ENCODE measurements at regions not wholly inside any gene's neighbourhood (a gene's known extent, or its start where the extent isn't known, plus 50 kb on each side); places are given as distances from the start of the nearest gene placed in this dataset.
"Not testable (repeated sequence)": the region's sequence is repeated elsewhere in the genome, so short reads cannot be mapped to it uniquely, and the experiment has no call there.

DNA sequence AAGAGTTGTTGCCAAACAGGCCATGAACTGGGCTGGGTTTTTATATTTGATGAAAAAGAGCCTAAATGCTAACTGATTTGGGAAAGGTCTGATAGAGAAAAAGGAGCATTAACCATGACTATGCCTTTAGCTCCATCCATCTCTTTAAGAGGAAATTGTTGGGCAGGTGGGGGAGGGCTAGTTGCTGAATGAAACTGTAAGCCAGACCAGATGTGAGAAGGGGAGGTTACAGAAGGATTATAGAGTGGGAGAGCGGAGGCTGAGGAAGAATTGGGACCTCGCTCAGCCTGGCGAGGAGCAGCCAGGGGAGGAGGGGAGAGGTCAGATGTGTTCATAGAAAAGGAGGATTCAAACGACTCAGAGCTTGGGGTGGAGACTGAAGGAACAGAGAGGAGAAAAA is 74.9 kb upstream of the OTUD4 start:
- not testable (repeated sequence) for DNase-seq; H3K4me1 ChIP-seq (ENCODE audit: control insufficient read depth, insufficient read depth, low read length)
- 67% methylated on average over 3 of the region's 4 CpGs for WGBS (ENCODE audit: insufficient coverage, low lambda C conversion rate)

DNA sequence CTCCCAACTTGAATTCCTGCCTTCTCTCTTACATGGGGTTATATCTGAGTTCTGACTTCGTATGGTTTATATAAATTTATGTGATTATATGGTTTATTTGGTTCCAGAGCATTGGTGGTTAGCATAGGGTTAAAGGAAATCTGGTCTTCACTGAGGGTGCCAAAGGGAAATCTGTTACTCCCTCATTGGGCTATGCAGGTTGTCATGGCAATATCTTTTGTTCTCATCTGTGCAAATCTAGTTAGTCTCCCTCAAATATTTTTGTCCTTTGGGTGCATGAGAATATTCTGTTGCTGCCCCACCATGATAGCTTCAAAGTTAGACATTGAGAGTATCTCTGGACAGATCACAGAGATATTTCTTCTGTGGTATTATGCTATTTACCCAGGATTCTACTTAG is 71.8 kb upstream of the OTUD4 start:
- Histone ChIP-seq H3K27me3 (ENCODE audit: control insufficient read depth, insufficient read depth, low read length) (peaks cover 5% of the 10 kb centered on the region), H3K9me3 (ENCODE audit: control insufficient read depth, low read depth, low read length) (no peaks in the 10 kb centered on the region), H3K4me3 (ENCODE audit: low read length) (no peak overlapping the region), H3K36me3 (ENCODE audit: control insufficient read depth, insufficient read depth, low read length) (no peaks in the 10 kb centered on the region), H3K4me1 (ENCODE audit: control insufficient read depth, insufficient read depth, low read length) (no peaks in the 10 kb centered on the region), H3K27ac (ENCODE audit: low read length) (no peak overlapping the region)
- no CpG with 5 or more reads among the region's 1 CpG for WGBS (ENCODE audit: insufficient coverage, low lambda C conversion rate)
- no peak for DNase-seq

More for the DNA sequence above, 74.9 kb upstream of the OTUD4 start:
- H3K36me3 ChIP-seq (ENCODE audit: control insufficient read depth, insufficient read depth, low read length); H3K27ac ChIP-seq (ENCODE audit: low read length); H3K4me3 ChIP-seq (ENCODE audit: low read length); H3K9me3 ChIP-seq (ENCODE audit: control insufficient read depth, low read depth, low read length); H3K27me3 ChIP-seq (ENCODE audit: control insufficient read depth, insufficient read depth, low read length): not testable (repeated sequence)

DNA sequence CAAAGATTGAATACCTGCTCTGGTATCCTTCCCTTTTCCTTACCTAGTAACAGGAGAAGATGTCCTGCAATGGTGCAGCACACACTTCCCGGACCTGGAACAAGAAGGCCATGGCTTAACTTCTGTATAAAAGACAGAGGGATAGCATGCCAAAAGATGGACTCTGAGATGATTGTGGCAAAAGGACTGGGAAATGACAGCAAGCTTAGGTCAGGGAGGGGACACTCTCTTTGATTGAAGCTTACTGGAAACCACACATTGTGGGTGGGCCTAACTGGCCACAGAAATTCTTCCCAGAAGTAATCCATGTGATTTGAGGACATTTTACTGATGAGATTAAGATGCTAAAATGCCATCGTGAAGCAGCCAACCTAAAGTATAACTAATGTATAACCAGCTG is 71.0 kb upstream of the OTUD4 start:
- WGBS (ENCODE audit: insufficient coverage, low lambda C conversion rate): 71% methylated on average over 1 of the region's 2 CpGs
- no peak overlapping the region for H3K4me3 ChIP-seq (ENCODE audit: low read length)
- H3K27me3 ChIP-seq (ENCODE audit: control insufficient read depth, insufficient read depth, low read length): peaks cover 5% of the 10 kb centered on the region
- no peak for DNase-seq
- no peak overlapping the region for H3K27ac ChIP-seq (ENCODE audit: low read length)
- no peaks in the 10 kb centered on the region for H3K9me3 ChIP-seq (ENCODE audit: control insufficient read depth, low read depth, low read length)
- no peaks in the 10 kb centered on the region for H3K36me3 ChIP-seq (ENCODE audit: control insufficient read depth, insufficient read depth, low read length)
- H3K4me1 ChIP-seq (ENCODE audit: control insufficient read depth, insufficient read depth, low read length): no peaks in the 10 kb centered on the region

DNA sequence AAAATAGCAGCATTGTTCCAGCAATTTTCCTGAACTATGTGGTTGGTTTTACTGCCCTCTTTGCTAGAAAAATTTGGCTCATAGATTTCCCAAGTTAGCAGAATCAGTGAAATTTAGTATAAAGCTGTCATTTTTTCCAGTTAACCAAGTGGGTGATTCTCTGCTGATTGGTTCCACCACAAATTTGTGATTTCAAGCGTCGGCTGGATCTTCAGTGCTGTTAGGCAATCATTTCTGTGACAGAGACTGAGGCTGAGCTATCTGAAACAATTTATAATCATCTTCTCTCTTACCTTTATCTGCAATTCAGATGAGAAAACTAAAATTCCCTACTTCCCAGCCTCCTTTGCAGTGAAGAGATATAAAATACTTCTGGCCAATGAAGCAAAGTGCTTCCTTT is 68.6 kb upstream of the OTUD4 start:
- Histone ChIP-seq H3K4me3 (ENCODE audit: low read length) (no peak overlapping the region), H3K9me3 (ENCODE audit: control insufficient read depth, low read depth, low read length) (no peaks in the 10 kb centered on the region), H3K4me1 (ENCODE audit: control insufficient read depth, insufficient read depth, low read length) (no peaks in the 10 kb centered on the region), H3K27ac (ENCODE audit: low read length) (no peak overlapping the region), H3K36me3 (ENCODE audit: control insufficient read depth, insufficient read depth, low read length) (no peaks in the 10 kb centered on the region), H3K27me3 (ENCODE audit: control insufficient read depth, insufficient read depth, low read length) (peaks cover 5% of the 10 kb centered on the region)
- no peak for DNase-seq
- WGBS (ENCODE audit: insufficient coverage, low lambda C conversion rate): 100% methylated on average over 2 of the region's 2 CpGs

DNA sequence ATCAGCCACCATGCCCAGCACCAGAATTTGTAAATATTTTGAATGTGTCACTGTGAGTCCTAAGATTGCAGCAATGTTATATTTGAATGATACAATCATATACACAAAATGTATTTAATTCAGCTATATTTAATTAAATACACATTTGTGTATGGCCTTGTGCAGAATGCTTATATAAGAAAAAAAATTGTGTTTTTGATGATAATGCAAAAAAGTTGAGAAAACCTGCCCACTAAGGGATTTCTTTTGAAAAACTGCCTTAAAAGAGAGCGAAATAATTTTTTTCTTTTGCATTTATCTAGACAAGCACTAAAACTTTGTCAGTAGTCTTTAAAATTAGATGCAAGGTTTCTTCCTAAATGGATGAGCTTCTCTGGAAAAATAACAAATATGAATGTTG is 68.1 kb upstream of the OTUD4 start:
- Histone ChIP-seq H3K9me3 (ENCODE audit: control insufficient read depth, low read depth, low read length) (no peaks in the 10 kb centered on the region), H3K27ac (ENCODE audit: low read length) (no peak overlapping the region), H3K27me3 (ENCODE audit: control insufficient read depth, insufficient read depth, low read length) (peaks cover 5% of the 10 kb centered on the region), H3K4me1 (ENCODE audit: control insufficient read depth, insufficient read depth, low read length) (no peaks in the 10 kb centered on the region), H3K4me3 (ENCODE audit: low read length) (no peak overlapping the region), H3K36me3 (ENCODE audit: control insufficient read depth, insufficient read depth, low read length) (no peaks in the 10 kb centered on the region)
- 100% methylated on average over 1 of the region's 1 CpG for WGBS (ENCODE audit: insufficient coverage, low lambda C conversion rate)
- DNase-seq: no peak

DNA sequence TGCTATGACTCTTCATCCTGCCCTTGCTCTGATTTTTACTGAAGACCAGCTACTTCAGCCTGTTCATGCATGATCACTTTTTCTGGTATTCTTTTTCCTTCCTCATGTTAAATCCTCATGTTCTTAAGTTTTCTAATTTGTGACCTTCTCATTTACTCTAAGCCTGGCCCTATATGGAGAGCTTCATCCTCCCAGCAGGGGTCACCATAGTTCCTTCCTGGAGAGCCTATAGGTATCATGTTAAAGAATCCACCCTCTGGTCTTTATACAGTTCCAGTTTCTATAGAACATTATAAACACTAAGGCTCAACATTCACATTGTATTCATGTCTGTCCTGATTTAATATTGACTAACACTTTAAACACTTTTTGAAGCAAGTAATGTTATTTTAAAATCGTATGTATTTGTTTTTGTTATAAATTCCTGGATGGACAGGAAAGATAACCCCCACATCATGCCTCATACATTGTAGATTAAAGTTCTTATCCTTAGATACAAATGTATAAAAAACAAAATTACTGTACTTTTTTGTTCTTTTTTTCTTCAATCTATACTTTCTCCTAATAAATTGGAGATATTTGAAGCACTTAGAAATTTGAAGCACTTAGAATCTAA is 53.8 kb upstream of the OTUD4 start:
- no peak overlapping the region for H3K27ac ChIP-seq (ENCODE audit: low read length)
- peak; percentile 66 to 69 for DNase-seq
- no peaks in the 10 kb centered on the region for H3K4me1 ChIP-seq (ENCODE audit: control insufficient read depth, insufficient read depth, low read length)
- no peak overlapping the region for H3K4me3 ChIP-seq (ENCODE audit: low read length)
- WGBS (ENCODE audit: insufficient coverage, low lambda C conversion rate): 20% methylated on average over 1 of the region's 1 CpG
- H3K9me3 ChIP-seq (ENCODE audit: control insufficient read depth, low read depth, low read length): no peaks in the 10 kb centered on the region
- no peaks in the 10 kb centered on the region for H3K36me3 ChIP-seq (ENCODE audit: control insufficient read depth, insufficient read depth, low read length)
- H3K27me3 ChIP-seq (ENCODE audit: control insufficient read depth, insufficient read depth, low read length): no peaks in the 10 kb centered on the region

DNA sequence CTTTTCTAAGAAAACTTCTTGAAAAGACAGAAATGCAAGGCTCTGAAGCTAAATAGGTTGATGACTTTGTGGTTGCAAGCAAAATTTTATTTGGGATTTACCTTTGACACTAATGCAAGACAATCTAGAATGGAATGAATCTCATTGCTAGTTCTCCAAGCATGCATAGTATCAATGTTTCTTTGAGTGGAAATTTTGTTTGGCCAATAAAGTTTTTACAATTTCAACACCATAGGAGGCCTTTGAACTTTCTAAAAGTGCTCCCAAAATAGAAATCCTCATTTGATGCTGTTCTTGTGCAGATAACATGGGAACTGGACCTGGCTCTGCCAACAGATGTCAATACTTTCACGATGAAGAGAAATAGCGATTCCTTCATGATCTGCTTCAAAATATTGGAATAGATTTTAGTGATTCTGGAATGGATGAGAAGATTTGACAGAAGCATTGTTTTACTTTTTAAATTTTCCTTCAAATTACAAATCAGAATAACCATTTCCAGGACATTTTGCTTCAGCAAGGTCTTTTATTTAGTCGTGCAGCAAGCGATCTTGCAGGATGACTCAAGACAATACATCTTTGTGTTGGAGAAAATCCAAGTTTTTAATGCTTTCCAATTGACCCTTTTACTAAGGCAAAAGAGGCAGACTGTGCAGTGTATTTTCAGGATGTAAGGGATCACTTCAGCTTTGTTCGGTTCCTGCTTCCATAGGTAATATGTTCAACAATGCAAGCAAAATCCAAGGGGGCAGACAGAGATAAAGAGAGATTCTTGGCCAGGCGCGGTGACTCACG is 51.7 kb upstream of the OTUD4 start:
- no peaks in the 10 kb centered on the region for H3K27me3 ChIP-seq (ENCODE audit: control insufficient read depth, insufficient read depth, low read length)
- H3K27ac ChIP-seq (ENCODE audit: low read length): no peak overlapping the region
- no peaks in the 10 kb centered on the region for H3K36me3 ChIP-seq (ENCODE audit: control insufficient read depth, insufficient read depth, low read length)
- no peaks in the 10 kb centered on the region for H3K4me1 ChIP-seq (ENCODE audit: control insufficient read depth, insufficient read depth, low read length)
- no peak overlapping the region for H3K4me3 ChIP-seq (ENCODE audit: low read length)
- 70% methylated on average over 2 of the region's 8 CpGs for WGBS (ENCODE audit: insufficient coverage, low lambda C conversion rate)
- DNase-seq: no peak
- peaks cover 3% of the 10 kb centered on the region for H3K9me3 ChIP-seq (ENCODE audit: control insufficient read depth, low read depth, low read length)

DNA sequence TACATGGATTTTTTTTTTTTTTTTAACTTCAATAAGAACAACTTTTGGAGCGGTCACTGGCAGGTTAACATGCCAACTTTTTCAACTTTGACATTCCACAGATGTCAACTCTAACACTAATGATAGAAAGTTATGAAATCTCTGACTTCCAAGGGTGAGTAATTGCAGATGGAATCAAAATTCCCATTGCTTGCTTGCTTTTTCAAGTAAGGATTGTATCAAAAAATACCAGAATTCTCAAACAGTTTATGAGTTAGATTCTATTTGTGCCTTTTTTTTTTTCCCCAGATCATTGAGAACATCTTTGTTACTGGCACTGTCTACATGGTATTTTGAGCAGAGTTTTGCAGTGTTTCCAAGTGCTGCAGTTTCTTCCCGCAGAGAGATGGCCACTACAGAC is 50.3 kb upstream of the OTUD4 start:
- H3K9me3 ChIP-seq (ENCODE audit: control insufficient read depth, low read depth, low read length): peaks cover 3% of the 10 kb centered on the region
- no peak overlapping the region for H3K27ac ChIP-seq (ENCODE audit: low read length)
- no peaks in the 10 kb centered on the region for H3K27me3 ChIP-seq (ENCODE audit: control insufficient read depth, insufficient read depth, low read length)
- no peak overlapping the region for H3K4me3 ChIP-seq (ENCODE audit: low read length)
- H3K36me3 ChIP-seq (ENCODE audit: control insufficient read depth, insufficient read depth, low read length): no peaks in the 10 kb centered on the region
- WGBS (ENCODE audit: insufficient coverage, low lambda C conversion rate): no CpG with 5 or more reads among the region's 2 CpGs
- DNase-seq: no peak
- no peaks in the 10 kb centered on the region for H3K4me1 ChIP-seq (ENCODE audit: control insufficient read depth, insufficient read depth, low read length)

All from large intestine (tissue), 3 donors.